ENCODE measurements at regions not wholly inside any gene's neighbourhood (a gene's known extent, or its start where the extent isn't known, plus 50 kb on each side); places are given as distances from the start of the nearest gene placed in this dataset.

DNA sequence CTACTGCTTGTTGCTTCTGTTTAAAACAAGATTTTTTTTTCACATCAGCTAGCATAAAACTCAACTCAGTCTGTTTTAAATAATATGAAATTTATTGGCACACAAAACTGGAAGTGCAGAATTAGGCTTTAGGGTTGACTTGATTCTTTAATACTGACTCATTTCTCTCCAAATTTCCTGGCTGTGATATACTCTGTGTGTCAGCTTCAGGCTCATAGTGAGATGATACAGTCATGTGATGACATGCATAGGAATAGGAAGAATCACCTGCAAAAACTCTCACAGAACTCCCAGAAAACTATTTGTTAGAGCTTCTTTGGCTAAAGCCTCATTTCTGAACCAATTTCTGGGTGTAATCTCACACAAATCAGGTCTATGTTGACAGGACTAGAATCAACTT lies 1068.0 kb upstream of the EPHA7 start:
- TF ChIP-seq, protein P1, sequence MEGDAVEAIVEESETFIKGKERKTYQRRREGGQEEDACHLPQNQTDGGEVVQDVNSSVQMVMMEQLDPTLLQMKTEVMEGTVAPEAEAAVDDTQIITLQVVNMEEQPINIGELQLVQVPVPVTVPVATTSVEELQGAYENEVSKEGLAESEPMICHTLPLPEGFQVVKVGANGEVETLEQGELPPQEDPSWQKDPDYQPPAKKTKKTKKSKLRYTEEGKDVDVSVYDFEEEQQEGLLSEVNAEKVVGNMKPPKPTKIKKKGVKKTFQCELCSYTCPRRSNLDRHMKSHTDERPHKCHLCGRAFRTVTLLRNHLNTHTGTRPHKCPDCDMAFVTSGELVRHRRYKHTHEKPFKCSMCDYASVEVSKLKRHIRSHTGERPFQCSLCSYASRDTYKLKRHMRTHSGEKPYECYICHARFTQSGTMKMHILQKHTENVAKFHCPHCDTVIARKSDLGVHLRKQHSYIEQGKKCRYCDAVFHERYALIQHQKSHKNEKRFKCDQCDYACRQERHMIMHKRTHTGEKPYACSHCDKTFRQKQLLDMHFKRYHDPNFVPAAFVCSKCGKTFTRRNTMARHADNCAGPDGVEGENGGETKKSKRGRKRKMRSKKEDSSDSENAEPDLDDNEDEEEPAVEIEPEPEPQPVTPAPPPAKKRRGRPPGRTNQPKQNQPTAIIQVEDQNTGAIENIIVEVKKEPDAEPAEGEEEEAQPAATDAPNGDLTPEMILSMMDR (IDR thresholded peaks at IDR 0.05 in 4 of 5, conservative IDR thresholded peaks at IDR 0.05 in 1 of 5), result no peak
- TF ChIP-seq POLR2A (IDR thresholded peaks at IDR 0.05), result no peak

Data from gastrocnemius medialis (tissue), 4 donors.